Nephron (organoid): ENCODE measurements at regions not wholly inside any gene's neighbourhood (a gene's known extent, or its start where the extent isn't known, plus 50 kb on each side); places are given as distances from the start of the nearest gene placed in this dataset.

Source experiments
- H3K27ac Mint-ChIP-seq, 3 experiments: 2 replicates each; pipeline ENCODE4 v1.8.0; 2020; ENCODE audit warnings: mixed read lengths in 3 of 3, mild to moderate bottlenecking in 2 of 3, moderate library complexity in 1 of 3
- H3K27me3 Mint-ChIP-seq: 2 replicates; pipeline ENCODE4 v1.8.0; 2021; ENCODE audit warnings: low read depth, mild to moderate bottlenecking, moderate library complexity, mixed read lengths
- H3K36me3 Mint-ChIP-seq: 2 replicates; pipeline ENCODE4 v1.8.0; 2020; ENCODE audit warnings: low read depth, mixed read lengths
- H3K4me1 Mint-ChIP-seq: 2 replicates; pipeline ENCODE4 v1.8.0; 2020; ENCODE audit warnings: mixed read lengths
- H3K4me3 Mint-ChIP-seq, 3 experiments: 2 replicates each; pipeline ENCODE4 v1.8.0; 2020; ENCODE audit warnings: mild to moderate bottlenecking in 3 of 3, mixed read lengths in 3 of 3, moderate library complexity in 2 of 3
- H3K9me3 Mint-ChIP-seq: 2 replicates; pipeline ENCODE4 v1.8.0; 2020; ENCODE audit warnings: mixed read lengths
- TF ChIP-seq, protein P1 (sequence below), 3 experiments: fragments of 200-600 bp; sonication (generic); IDR thresholded peaks; one replicate each; pipeline ENCODE4 v1.5.0; 2021; ENCODE audit warnings: antibody characterized with exemption in 3 of 3; ENCODE audit not compliant: unreplicated experiment in 3 of 3

GRCh38 chr22:27434898-27435297, 366.7 kb downstream of the MN1 start:
- Mint-ChIP-seq H3K4me1 (peaks cover 64% of the 10 kb centered on the region), H3K27ac (peak overlapping the region; percentile 48 to 90 (median 70)), H3K4me3 (no peak overlapping the region), H3K36me3 (peaks cover 7% of the 10 kb centered on the region), H3K27me3 (peaks cover 30% of the 10 kb centered on the region), H3K9me3 (peaks cover 18% of the 10 kb centered on the region)
- TF ChIP-seq, protein P1, sequence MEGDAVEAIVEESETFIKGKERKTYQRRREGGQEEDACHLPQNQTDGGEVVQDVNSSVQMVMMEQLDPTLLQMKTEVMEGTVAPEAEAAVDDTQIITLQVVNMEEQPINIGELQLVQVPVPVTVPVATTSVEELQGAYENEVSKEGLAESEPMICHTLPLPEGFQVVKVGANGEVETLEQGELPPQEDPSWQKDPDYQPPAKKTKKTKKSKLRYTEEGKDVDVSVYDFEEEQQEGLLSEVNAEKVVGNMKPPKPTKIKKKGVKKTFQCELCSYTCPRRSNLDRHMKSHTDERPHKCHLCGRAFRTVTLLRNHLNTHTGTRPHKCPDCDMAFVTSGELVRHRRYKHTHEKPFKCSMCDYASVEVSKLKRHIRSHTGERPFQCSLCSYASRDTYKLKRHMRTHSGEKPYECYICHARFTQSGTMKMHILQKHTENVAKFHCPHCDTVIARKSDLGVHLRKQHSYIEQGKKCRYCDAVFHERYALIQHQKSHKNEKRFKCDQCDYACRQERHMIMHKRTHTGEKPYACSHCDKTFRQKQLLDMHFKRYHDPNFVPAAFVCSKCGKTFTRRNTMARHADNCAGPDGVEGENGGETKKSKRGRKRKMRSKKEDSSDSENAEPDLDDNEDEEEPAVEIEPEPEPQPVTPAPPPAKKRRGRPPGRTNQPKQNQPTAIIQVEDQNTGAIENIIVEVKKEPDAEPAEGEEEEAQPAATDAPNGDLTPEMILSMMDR (IDR thresholded peaks at IDR 0.05; ENCODE audit: unreplicated experiment in 3 of 3): no peak

DNA sequence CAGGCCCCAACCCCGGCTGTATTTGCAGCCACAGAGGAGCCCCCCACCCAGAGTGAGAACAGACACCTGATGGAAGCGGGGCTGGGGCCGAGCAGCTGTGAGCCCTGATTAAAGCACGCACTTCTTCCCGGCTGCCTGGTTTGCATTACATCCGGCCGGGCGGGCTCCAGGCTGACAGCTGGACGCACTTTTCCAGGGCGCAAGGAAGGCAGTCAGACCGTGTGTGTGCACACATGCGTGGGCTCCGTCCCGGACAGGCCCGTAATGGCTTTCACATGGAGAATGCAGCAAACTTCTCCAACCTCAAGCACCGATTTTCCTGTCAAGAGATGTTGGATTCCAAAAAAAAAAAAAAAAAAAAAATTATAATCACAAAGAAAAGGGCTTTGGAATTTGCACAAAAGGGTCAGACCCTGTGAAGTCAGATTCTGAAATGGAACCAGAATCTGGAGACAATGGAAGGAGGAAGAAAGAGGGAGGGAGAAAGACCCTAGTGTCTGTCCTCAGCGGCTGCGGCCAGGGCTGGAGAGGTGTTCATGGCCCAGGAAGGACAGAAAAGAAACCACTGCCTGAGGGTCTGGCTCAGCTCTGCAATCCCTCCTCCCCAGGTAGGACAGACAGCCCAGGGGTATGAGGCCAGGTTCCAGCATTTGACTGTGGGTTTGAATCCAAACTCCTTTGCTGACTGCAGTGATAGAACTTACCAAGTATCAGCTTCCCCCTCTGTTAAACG, 365.5 kb downstream of the MN1 start:
- peaks cover 7% of the 10 kb centered on the region for H3K36me3 Mint-ChIP-seq

DNA sequence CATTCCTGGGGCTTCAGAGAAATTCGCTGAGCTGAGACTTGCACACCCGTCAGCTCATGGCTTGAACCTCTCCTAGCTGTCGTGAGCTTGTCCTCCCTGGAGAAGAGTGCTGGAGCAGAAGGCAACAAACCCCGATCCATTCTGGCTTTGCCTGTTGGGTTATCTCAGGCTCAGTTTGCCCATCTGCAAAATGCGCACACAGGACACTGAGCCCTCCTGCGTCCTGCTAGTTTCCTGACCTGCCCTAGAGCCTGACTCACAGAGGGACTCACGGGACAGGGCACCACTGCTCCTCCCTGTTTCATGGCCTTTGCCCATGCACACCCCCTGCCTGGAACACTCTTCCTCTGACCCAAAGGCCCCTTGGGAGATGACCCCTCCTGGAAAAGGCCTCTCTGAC, 365.0 kb downstream of the MN1 start:
- peaks cover 11% of the 10 kb centered on the region for H3K9me3 Mint-ChIP-seq
- H3K27ac Mint-ChIP-seq: peak overlapping the region; percentile 48 to 90 (median 70)
- H3K4me1 Mint-ChIP-seq: peaks cover 67% of the 10 kb centered on the region

More for the DNA sequence above, 365.5 kb downstream of the MN1 start:
- TF ChIP-seq, protein P1 (IDR thresholded peaks at IDR 0.05; ENCODE audit: unreplicated experiment in 3 of 3): no peak
- peak overlapping the region; percentile 48 to 90 (median 70) for H3K27ac Mint-ChIP-seq
- H3K9me3 Mint-ChIP-seq: peaks cover 11% of the 10 kb centered on the region
- peaks cover 64% of the 10 kb centered on the region for H3K4me1 Mint-ChIP-seq
- no peak overlapping the region for H3K4me3 Mint-ChIP-seq
- peaks cover 19% of the 10 kb centered on the region for H3K27me3 Mint-ChIP-seq

DNA sequence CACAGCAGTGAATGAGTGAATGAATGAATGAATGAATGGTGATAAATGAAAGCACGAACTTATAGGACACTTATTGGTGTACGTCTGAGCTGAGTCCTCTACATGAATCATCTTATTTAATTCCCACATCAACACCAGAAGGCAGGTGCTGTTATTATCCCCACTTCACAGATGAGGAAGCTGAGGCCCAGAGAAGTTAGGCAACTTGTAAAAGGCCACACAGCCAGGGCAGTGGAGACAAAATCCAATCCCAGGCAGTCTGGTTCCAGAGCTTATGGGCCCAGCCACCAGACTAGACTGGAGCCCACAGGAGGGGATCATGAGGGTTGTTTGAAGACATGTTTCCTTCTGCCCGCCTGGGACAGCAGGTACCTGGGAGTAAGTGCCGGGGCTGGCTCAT, 364.0 kb downstream of the MN1 start:
- Mint-ChIP-seq H3K4me3 (no peak overlapping the region), H3K4me1 (peaks cover 77% of the 10 kb centered on the region), H3K27ac (no peak overlapping the region), H3K27me3 (peaks cover 30% of the 10 kb centered on the region), H3K36me3 (peaks cover 3% of the 10 kb centered on the region), H3K9me3 (peaks cover 4% of the 10 kb centered on the region)
- TF ChIP-seq, protein P1 (IDR thresholded peaks at IDR 0.05; ENCODE audit: unreplicated experiment in 3 of 3): no peak

More for the DNA sequence above, 365.0 kb downstream of the MN1 start:
- TF ChIP-seq, protein P1 (IDR thresholded peaks at IDR 0.05; ENCODE audit: unreplicated experiment in 3 of 3): no peak
- peaks cover 7% of the 10 kb centered on the region for H3K36me3 Mint-ChIP-seq
- no peak overlapping the region for H3K4me3 Mint-ChIP-seq
- H3K27me3 Mint-ChIP-seq: peaks cover 21% of the 10 kb centered on the region

- TF ChIP-seq, protein P1 (IDR thresholded peaks at IDR 0.05; ENCODE audit: unreplicated experiment in 3 of 3): no peak
- H3K27me3 Mint-ChIP-seq: peaks cover 30% of the 10 kb centered on the region
- H3K4me1 Mint-ChIP-seq: peaks cover 80% of the 10 kb centered on the region
- H3K27ac Mint-ChIP-seq: peak overlapping the region; percentile 45 to 80 (median 74)
- H3K36me3 Mint-ChIP-seq: no peaks in the 10 kb centered on the region
- H3K9me3 Mint-ChIP-seq: no peaks in the 10 kb centered on the region
- H3K4me3 Mint-ChIP-seq: no peak overlapping the region
Measured at GRCh38 chr22:27438271-27438980, 363.1 kb downstream of the MN1 start.
